SK-N-SH (cell line): ENCODE measurements at regions not wholly inside any gene's neighbourhood (a gene's known extent, or its start where the extent isn't known, plus 50 kb on each side); places are given as distances from the start of the nearest gene placed in this dataset.

Experiments
- CTCF ChIA-PET: fragments of 300-600, 350-600 bp; formaldehyde crosslinking; extraction: SDS; loops from one replicate; lab custom pipeline; 2021; lab: Yijun Ruan, JAX
- POLR2A ChIA-PET: fragments of 350-600 bp; sonication (Branson Sonifier 250); formaldehyde crosslinking; extraction: SDS; loops from one replicate; lab custom pipeline; 2020; ENCODE audit warnings: antibody characterized with exemption, inconsistent platforms; lab: Yijun Ruan, JAX
- DNase-seq: peaks from one replicate; pipeline ENCODE4 v3.0.0; 2012
- H2AFZ ChIP-seq: fragments of 200-600 bp; sonication (generic); 2 replicates; pipeline ENCODE4 v1.8.1; 2016; ENCODE audit warnings: antibody characterized with exemption, mild to moderate bottlenecking, low read depth
- H3F3A ChIP-seq: fragments of 200-600 bp; sonication (generic); replicated peaks from 2 replicates; pipeline ENCODE3; 2016; ENCODE audit warnings: antibody characterized with exemption, mild to moderate bottlenecking; ENCODE audit not compliant: insufficient read depth
- H3K27ac ChIP-seq, 2 experiments: fragments of 200-500 bp in 1 of 2; fragments of 200-600 bp in 1 of 2; sonication (Bioruptor generic) in 1 of 2; sonication (generic), shearing (Covaris generic) in 1 of 2; 2 replicates each; pipeline versions ENCODE4 v1.5.1 to v1.6.1; 2014 to 2016; ENCODE audit warnings: low read depth in 2 of 2, inconsistent platforms in 1 of 2, low read length in 1 of 2, mild to moderate bottlenecking in 1 of 2, mixed read lengths in 1 of 2
- H3K27me3 ChIP-seq: fragments of 200-600 bp; sonication (generic), shearing (Covaris generic); 2 replicates; pipeline ENCODE4 v1.6.1; 2016; ENCODE audit warnings: mixed run types; ENCODE audit not compliant: insufficient read depth
- H3K36me3 ChIP-seq, 2 experiments: fragments of 200-500 bp in 1 of 2; fragments of 200-600 bp in 1 of 2; sonication (Bioruptor generic) in 1 of 2; sonication (generic) in 1 of 2; replicated peaks in 1 of 2; 2 replicates each; pipeline versions ENCODE3 to v1.5.1; 2014 to 2016; ENCODE audit warnings: low read length in 1 of 2, mild to moderate bottlenecking in 1 of 2; ENCODE audit not compliant: insufficient read depth in 2 of 2, control insufficient read depth in 1 of 2
- H3K4me1 ChIP-seq, 2 experiments: fragments of 200-500 bp in 1 of 2; fragments of 200-600 bp in 1 of 2; sonication (Bioruptor generic) in 1 of 2; sonication (generic), shearing (Covaris generic) in 1 of 2; 2 replicates each; pipeline versions ENCODE4 v1.5.1 to v1.6.1; 2014 to 2016; ENCODE audit warnings: low read depth in 1 of 2, low read length in 1 of 2, mixed run types in 1 of 2; ENCODE audit not compliant: insufficient read depth in 2 of 2, control insufficient read depth in 1 of 2
- H3K4me2 ChIP-seq: fragments of 200-600 bp; sonication (generic), shearing (Covaris generic); 2 replicates; pipeline ENCODE4 v1.6.1; 2017; ENCODE audit warnings: mixed run types
- H3K4me3 ChIP-seq, 2 experiments: fragments of 200-500 bp in 1 of 2; fragments of 200-600 bp in 1 of 2; sonication (Bioruptor generic) in 1 of 2; sonication (generic), shearing (Covaris generic) in 1 of 2; 2 replicates each; pipeline versions ENCODE4 v1.5.1 to v1.8.1; 2014 to 2016; ENCODE audit warnings: low read depth in 2 of 2, inconsistent platforms in 1 of 2, low read length in 1 of 2, mild to moderate bottlenecking in 1 of 2, mixed read lengths in 1 of 2, moderate library complexity in 1 of 2
- H3K79me2 ChIP-seq: fragments of 200-600 bp; sonication (generic); 2 replicates; pipeline ENCODE4 v1.8.1; 2017; ENCODE audit warnings: mild to moderate bottlenecking; ENCODE audit not compliant: insufficient read depth
- H3K9ac ChIP-seq: fragments of 200-600 bp; sonication (generic); 2 replicates; pipeline ENCODE4 v1.6.1; 2017; ENCODE audit warnings: mixed run types
- H3K9me2 ChIP-seq: fragments of 200-600 bp; sonication (generic); 2 replicates; pipeline ENCODE4 v1.6.1; 2017; ENCODE audit warnings: mixed run types
- H3K9me3 ChIP-seq: fragments of 200-600 bp; sonication (generic); 2 replicates; pipeline ENCODE4 v1.6.1; 2017; ENCODE audit warnings: mixed run types, mild to moderate bottlenecking, moderate library complexity
- H4K20me1 ChIP-seq: fragments of 200-600 bp; sonication (generic); 2 replicates; pipeline ENCODE4 v1.6.1; 2017; ENCODE audit warnings: mild to moderate bottlenecking, mixed run types; ENCODE audit not compliant: insufficient read depth
- CHD2 ChIP-seq: fragments of 150-350 bp; IDR thresholded peaks from 2 replicates; pipeline ENCODE4 v1.6.1; 2018; ENCODE audit warnings: low read length; ENCODE audit not compliant: partially characterized antibody
- ELF1 ChIP-seq: IDR thresholded peaks from 2 replicates; pipeline ENCODE4 v1.4.0; 2012
- EP300 ChIP-seq, 2 experiments: IDR thresholded peaks; 2 replicates each; pipeline versions ENCODE4 v1.4.0 to v1.6.1; 2012; ENCODE audit warnings: borderline replicate concordance in 1 of 2, low read depth in 1 of 2, low read length in 1 of 2
- FOXM1 ChIP-seq: IDR thresholded peaks from 2 replicates; pipeline ENCODE4 v1.4.0; 2012; ENCODE audit warnings: low read depth, mild to moderate bottlenecking
- GATA2 ChIP-seq: sonication (generic); formaldehyde crosslinking; IDR thresholded peaks from 2 replicates; pipeline ENCODE4 v1.5.0; 2020; ENCODE audit warnings: mild to moderate bottlenecking, missing genetic modification reagents
- JUND ChIP-seq: IDR thresholded peaks from 2 replicates; pipeline ENCODE4 v1.4.0; 2012
- MEF2A ChIP-seq: IDR thresholded peaks from 2 replicates; pipeline ENCODE4 v1.4.0; 2012; ENCODE audit warnings: low read depth, borderline replicate concordance
- NFIC ChIP-seq: IDR thresholded peaks from 2 replicates; pipeline ENCODE4 v1.4.0; 2012; ENCODE audit warnings: borderline replicate concordance
- NRF1 ChIP-seq: IDR thresholded peaks from 2 replicates; pipeline ENCODE4 v1.6.1; 2012; ENCODE audit warnings: low read depth, mild to moderate bottlenecking, low read length
- POLR2AphosphoS5 ChIP-seq: IDR thresholded peaks from 2 replicates; pipeline ENCODE4 v1.6.1; 2012; ENCODE audit warnings: low read depth, low read length
- RCOR1 ChIP-seq: fragments of 150-350 bp; IDR thresholded peaks from 2 replicates; pipeline ENCODE4 v1.6.1; 2017; ENCODE audit warnings: antibody characterized with exemption, low read length
- SIN3A ChIP-seq: IDR thresholded peaks from 2 replicates; pipeline ENCODE4 v1.6.1; 2012; ENCODE audit warnings: low read depth, mild to moderate bottlenecking, low read length, moderate library complexity, borderline replicate concordance
- SMC3 ChIP-seq: IDR thresholded peaks from 2 replicates; pipeline ENCODE4 v1.6.1; 2012; ENCODE audit warnings: low read depth, low read length, improper control_type of control experiment
- whole genome bisulfite sequencing: methylation state at CpG from one replicate; pipeline ENCODE4 v1.1.6; 2017; ENCODE audit warnings: low lambda C conversion rate; 5-methylcytosine and 5-hydroxymethylcytosine counted together
- TF ChIP-seq, protein P1 (sequence below): IDR thresholded peaks from 2 replicates; pipeline ENCODE4 v1.4.0; 2012; ENCODE audit warnings: low read depth, borderline replicate concordance
- TF ChIP-seq, protein P2 (sequence below): IDR thresholded peaks from 2 replicates; pipeline ENCODE4 v1.4.0; 2012; ENCODE audit warnings: low read depth, borderline replicate concordance
- TF ChIP-seq, protein P3 (sequence below): fragments of 150-350 bp; IDR thresholded peaks from 2 replicates; pipeline ENCODE4 v1.6.1; 2016; ENCODE audit warnings: mild to moderate bottlenecking, low read depth, low read length
- TF ChIP-seq, protein P4 (sequence below): IDR thresholded peaks from 2 replicates; pipeline ENCODE4 v1.6.1; 2012; ENCODE audit warnings: mild to moderate bottlenecking, low read depth, low read length, moderate library complexity

GRCh38 chr3:135324301-135324700 is 529.2 kb downstream of the EPHB1 start:
- Histone ChIP-seq H3K27ac (no peak overlapping the region), H3K79me2 (no peaks in the 10 kb centered on the region)
- CTCF ChIA-PET: interaction anchor here (1.0 to 2.7 kb wide), 2 partner anchors 179 to 529 kb away, joined by 3 to 6 read pairs; partner anchors contain the start of gene EPHB1

More at GRCh38 chr3:135324301-135324700, 529.2 kb downstream of the EPHB1 start:
- H3F3A ChIP-seq: no peaks in the 10 kb centered on the region
- H3K27me3 ChIP-seq: no peaks in the 10 kb centered on the region
- no peak overlapping the region for H3K4me3 ChIP-seq
- H3K9ac ChIP-seq: no peak overlapping the region
- no peaks in the 10 kb centered on the region; a peak in 1 of 4 replicates for H3K4me1 ChIP-seq
- POLR2A ChIA-PET: no interaction called here
- no peak for TF ChIP-seq RCOR1
- no peak for TF ChIP-seq NRF1
- no peak for TF ChIP-seq NFIC
- no peak for TF ChIP-seq POLR2AphosphoS5
- no peak for TF ChIP-seq FOXM1
- no peak for TF ChIP-seq CHD2
- TF ChIP-seq, protein P1, sequence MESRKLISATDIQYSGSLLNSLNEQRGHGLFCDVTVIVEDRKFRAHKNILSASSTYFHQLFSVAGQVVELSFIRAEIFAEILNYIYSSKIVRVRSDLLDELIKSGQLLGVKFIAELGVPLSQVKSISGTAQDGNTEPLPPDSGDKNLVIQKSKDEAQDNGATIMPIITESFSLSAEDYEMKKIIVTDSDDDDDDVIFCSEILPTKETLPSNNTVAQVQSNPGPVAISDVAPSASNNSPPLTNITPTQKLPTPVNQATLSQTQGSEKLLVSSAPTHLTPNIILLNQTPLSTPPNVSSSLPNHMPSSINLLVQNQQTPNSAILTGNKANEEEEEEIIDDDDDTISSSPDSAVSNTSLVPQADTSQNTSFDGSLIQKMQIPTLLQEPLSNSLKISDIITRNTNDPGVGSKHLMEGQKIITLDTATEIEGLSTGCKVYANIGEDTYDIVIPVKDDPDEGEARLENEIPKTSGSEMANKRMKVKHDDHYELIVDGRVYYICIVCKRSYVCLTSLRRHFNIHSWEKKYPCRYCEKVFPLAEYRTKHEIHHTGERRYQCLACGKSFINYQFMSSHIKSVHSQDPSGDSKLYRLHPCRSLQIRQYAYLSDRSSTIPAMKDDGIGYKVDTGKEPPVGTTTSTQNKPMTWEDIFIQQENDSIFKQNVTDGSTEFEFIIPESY: no peak
- TF ChIP-seq, protein P2, sequence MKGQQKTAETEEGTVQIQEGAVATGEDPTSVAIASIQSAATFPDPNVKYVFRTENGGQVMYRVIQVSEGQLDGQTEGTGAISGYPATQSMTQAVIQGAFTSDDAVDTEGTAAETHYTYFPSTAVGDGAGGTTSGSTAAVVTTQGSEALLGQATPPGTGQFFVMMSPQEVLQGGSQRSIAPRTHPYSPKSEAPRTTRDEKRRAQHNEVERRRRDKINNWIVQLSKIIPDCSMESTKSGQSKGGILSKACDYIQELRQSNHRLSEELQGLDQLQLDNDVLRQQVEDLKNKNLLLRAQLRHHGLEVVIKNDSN: no peak
- TF ChIP-seq SIN3A: no peak
- TF ChIP-seq GATA2 (CRISPR knock-in tag): no peak
- no peak for TF ChIP-seq MEF2A
- TF ChIP-seq SMC3: no peak
- TF ChIP-seq EP300 (IDR thresholded peaks at IDR 0.05; ENCODE audit: borderline replicate concordance in 1 of 2, low read depth in 1 of 2, low read length in 1 of 2): no peak
- TF ChIP-seq ELF1: no peak
- TF ChIP-seq, protein P3, sequence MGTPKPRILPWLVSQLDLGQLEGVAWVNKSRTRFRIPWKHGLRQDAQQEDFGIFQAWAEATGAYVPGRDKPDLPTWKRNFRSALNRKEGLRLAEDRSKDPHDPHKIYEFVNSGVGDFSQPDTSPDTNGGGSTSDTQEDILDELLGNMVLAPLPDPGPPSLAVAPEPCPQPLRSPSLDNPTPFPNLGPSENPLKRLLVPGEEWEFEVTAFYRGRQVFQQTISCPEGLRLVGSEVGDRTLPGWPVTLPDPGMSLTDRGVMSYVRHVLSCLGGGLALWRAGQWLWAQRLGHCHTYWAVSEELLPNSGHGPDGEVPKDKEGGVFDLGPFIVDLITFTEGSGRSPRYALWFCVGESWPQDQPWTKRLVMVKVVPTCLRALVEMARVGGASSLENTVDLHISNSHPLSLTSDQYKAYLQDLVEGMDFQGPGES: no peak
- TF ChIP-seq, protein P4, sequence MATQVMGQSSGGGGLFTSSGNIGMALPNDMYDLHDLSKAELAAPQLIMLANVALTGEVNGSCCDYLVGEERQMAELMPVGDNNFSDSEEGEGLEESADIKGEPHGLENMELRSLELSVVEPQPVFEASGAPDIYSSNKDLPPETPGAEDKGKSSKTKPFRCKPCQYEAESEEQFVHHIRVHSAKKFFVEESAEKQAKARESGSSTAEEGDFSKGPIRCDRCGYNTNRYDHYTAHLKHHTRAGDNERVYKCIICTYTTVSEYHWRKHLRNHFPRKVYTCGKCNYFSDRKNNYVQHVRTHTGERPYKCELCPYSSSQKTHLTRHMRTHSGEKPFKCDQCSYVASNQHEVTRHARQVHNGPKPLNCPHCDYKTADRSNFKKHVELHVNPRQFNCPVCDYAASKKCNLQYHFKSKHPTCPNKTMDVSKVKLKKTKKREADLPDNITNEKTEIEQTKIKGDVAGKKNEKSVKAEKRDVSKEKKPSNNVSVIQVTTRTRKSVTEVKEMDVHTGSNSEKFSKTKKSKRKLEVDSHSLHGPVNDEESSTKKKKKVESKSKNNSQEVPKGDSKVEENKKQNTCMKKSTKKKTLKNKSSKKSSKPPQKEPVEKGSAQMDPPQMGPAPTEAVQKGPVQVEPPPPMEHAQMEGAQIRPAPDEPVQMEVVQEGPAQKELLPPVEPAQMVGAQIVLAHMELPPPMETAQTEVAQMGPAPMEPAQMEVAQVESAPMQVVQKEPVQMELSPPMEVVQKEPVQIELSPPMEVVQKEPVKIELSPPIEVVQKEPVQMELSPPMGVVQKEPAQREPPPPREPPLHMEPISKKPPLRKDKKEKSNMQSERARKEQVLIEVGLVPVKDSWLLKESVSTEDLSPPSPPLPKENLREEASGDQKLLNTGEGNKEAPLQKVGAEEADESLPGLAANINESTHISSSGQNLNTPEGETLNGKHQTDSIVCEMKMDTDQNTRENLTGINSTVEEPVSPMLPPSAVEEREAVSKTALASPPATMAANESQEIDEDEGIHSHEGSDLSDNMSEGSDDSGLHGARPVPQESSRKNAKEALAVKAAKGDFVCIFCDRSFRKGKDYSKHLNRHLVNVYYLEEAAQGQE: no peak
- no peak for TF ChIP-seq JUND
- TF ChIP-seq, all 33 proteins: peak for 0
- DNase-seq: no peak
- Histone ChIP-seq H2AFZ (no peak overlapping the region), H3K9me3 (no peaks in the 10 kb centered on the region), H4K20me1 (no peaks in the 10 kb centered on the region), H3K36me3 (no peaks in the 10 kb centered on the region), H3K4me2 (no peak overlapping the region), H3K9me2 (no peaks in the 10 kb centered on the region)
- WGBS: 23% methylated on average over 5 of the region's 5 CpGs
